SIG-M5 treated with dmso at 0.1 percent for 504 hours (cell line): ENCODE measurements at regions not wholly inside any gene's neighbourhood (a gene's known extent, or its start where the extent isn't known, plus 50 kb on each side); places are given as distances from the start of the nearest gene placed in this dataset.

Experiments used
- DNase-seq: peaks from one replicate; lab custom pipeline; 2025; ENCODE audit not compliant: unreplicated experiment; lab: John Stamatoyannopoulos, UW

- no peak for DNase-seq
Measured at GRCh38 chr10:85528318-85528652, 838.3 kb downstream of the GRID1 start.

- no peak for DNase-seq
Measured at GRCh38 chr10:85531706-85532105, 834.9 kb downstream of the GRID1 start.

GRCh38 chr10:85532773-85533172 is 833.8 kb downstream of the GRID1 start:
- DNase-seq: no peak

- no peak for DNase-seq
Measured at GRCh38 chr10:85535926-85536325, 830.7 kb downstream of the GRID1 start.

- DNase-seq: no peak
Measured at GRCh38 chr10:85537561-85537960, 829.0 kb downstream of the GRID1 start.

GRCh38 chr10:85538601-85539000 is 828.0 kb downstream of the GRID1 start:
- DNase-seq: no peak

- DNase-seq: no peak
Measured at GRCh38 chr10:85542152-85542551, 824.4 kb downstream of the GRID1 start.

- no peak for DNase-seq
Measured at GRCh38 chr10:85542936-85543730, 823.5 kb downstream of the GRID1 start.

GRCh38 chr10:85544956-85545355 is 821.6 kb downstream of the GRID1 start:
- DNase-seq: no peak

- DNase-seq: no peak
Measured at GRCh38 chr10:85545874-85546273, 820.7 kb downstream of the GRID1 start.

- DNase-seq: no peak
Measured at GRCh38 chr10:85547460-85548023, 819.1 kb downstream of the GRID1 start.

GRCh38 chr10:85548034-85548433 is 818.6 kb downstream of the GRID1 start:
- no peak for DNase-seq
